Upper lobe of left lung (tissue), 4 donors: ENCODE measurements at regions not wholly inside any gene's neighbourhood (a gene's known extent, or its start where the extent isn't known, plus 50 kb on each side); places are given as distances from the start of the nearest gene placed in this dataset.

ENCODE experiments used
- CTCF ChIP-seq, 6 experiments: fragments of 450-650 bp in 4 of 6; fragments of 200-600 bp in 2 of 6; sonication (generic) in 2 of 6; IDR thresholded peaks; one replicate each; pipeline ENCODE4 v1.5.1; 2016 to 2019; ENCODE audit warnings: antibody characterized with exemption in 6 of 6
- POLR2A ChIP-seq, 4 donors: fragments of 450-650 bp; IDR thresholded peaks; one replicate each; pipeline ENCODE4 v1.5.1; 2016 to 2017; ENCODE audit warnings: antibody characterized with exemption in 4 of 4, mild to moderate bottlenecking in 2 of 4

GRCh38 chr4:177016541-177017141 lies 223.9 kb upstream of the VEGFC start:
- TF ChIP-seq POLR2A (IDR thresholded peaks at IDR 0.05) (no peak), CTCF (IDR thresholded peaks at IDR 0.05) (no peak)
